Neural progenitor cell (in vitro differentiated cells): ENCODE measurements at regions not wholly inside any gene's neighbourhood (a gene's known extent, or its start where the extent isn't known, plus 50 kb on each side); places are given as distances from the start of the nearest gene placed in this dataset.

ENCODE experiments used
- DNase-seq: peaks from one replicate; pipeline ENCODE4 v3.0.0-alpha.2; 2016; ENCODE audit warnings: low spot score
- H2AFZ ChIP-seq: fragments of 200-600 bp; sonication (generic); replicated peaks from 2 replicates; pipeline ENCODE4 v1.6.1; 2016; ENCODE audit warnings: antibody characterized with exemption
- H3F3A ChIP-seq: fragments of 200-600 bp; sonication (generic); 2 replicates; pipeline ENCODE4 v1.6.1; 2016; ENCODE audit warnings: antibody characterized with exemption, low read depth
- H3K27ac ChIP-seq: fragments of 200-600 bp; sonication (generic); 2 replicates; pipeline ENCODE4 v1.5.1; 2016; ENCODE audit warnings: mild to moderate bottlenecking
- H3K27me3 ChIP-seq: fragments of 200-600 bp; sonication (generic); 2 replicates; pipeline ENCODE4 v1.6.1; 2016; ENCODE audit warnings: mild to moderate bottlenecking, moderate library complexity
- H3K36me3 ChIP-seq: fragments of 200-600 bp; sonication (generic); 2 replicates; pipeline ENCODE4 v1.5.1; 2016
- H3K4me1 ChIP-seq: fragments of 200-600 bp; sonication (generic); 2 replicates; pipeline ENCODE4 v1.6.1; 2016; ENCODE audit warnings: mixed run types
- H3K4me2 ChIP-seq: fragments of 200-600 bp; sonication (generic); 2 replicates; pipeline ENCODE4 v1.6.1; 2016
- H3K4me3 ChIP-seq: fragments of 200-600 bp; sonication (generic); 2 replicates; pipeline ENCODE4 v1.5.1; 2016
- H3K79me2 ChIP-seq: fragments of 200-600 bp; sonication (generic); 2 replicates; pipeline ENCODE4 v1.6.1; 2016; ENCODE audit warnings: low read depth
- H3K9ac ChIP-seq: fragments of 200-600 bp; sonication (generic); 2 replicates; pipeline ENCODE4 v1.6.1; 2016
- H3K9me3 ChIP-seq: fragments of 200-600 bp; sonication (generic); 2 replicates; pipeline ENCODE4 v1.5.1; 2016; ENCODE audit warnings: low read depth
- H4K20me1 ChIP-seq: fragments of 200-600 bp; sonication (generic); 2 replicates; pipeline ENCODE4 v1.6.1; 2016; ENCODE audit warnings: low read depth
- H3K27ac Mint-ChIP-seq: 3 replicates; pipeline ENCODE4 v1.8.0; 2021; ENCODE audit warnings: mixed read lengths
- H3K27me3 Mint-ChIP-seq: 2 replicates; pipeline ENCODE4 v1.8.0; 2022; ENCODE audit warnings: low read depth, mild to moderate bottlenecking, inconsistent platforms, moderate library complexity, mixed read lengths; ENCODE audit not compliant: insufficient read depth
- H3K36me3 Mint-ChIP-seq: 3 replicates; pipeline ENCODE4 v1.8.0; 2021; ENCODE audit warnings: mixed read lengths
- H3K4me1 Mint-ChIP-seq: 3 replicates; pipeline ENCODE4 v1.8.0; 2021; ENCODE audit warnings: mixed read lengths
- H3K4me3 Mint-ChIP-seq: 3 replicates; pipeline ENCODE4 v1.8.0; 2021; ENCODE audit warnings: mild to moderate bottlenecking, moderate library complexity, mixed read lengths
- H3K9me3 Mint-ChIP-seq: 3 replicates; pipeline ENCODE4 v1.8.0; 2020; ENCODE audit warnings: mixed read lengths
- CTCF ChIP-seq: fragments of 200-600 bp; sonication (generic); IDR thresholded peaks from 2 replicates; pipeline ENCODE4 v1.5.1; 2017; ENCODE audit warnings: antibody characterized with exemption, mild to moderate bottlenecking
- EZH2 ChIP-seq: fragments of 200-600 bp; sonication (generic); IDR thresholded peaks from 2 replicates; pipeline ENCODE4 v1.6.1; 2017; ENCODE audit warnings: antibody characterized with exemption, mild to moderate bottlenecking, moderate library complexity
- EZH2phosphoT487 ChIP-seq: fragments of 200-600 bp; sonication (generic); IDR thresholded peaks from 2 replicates; pipeline ENCODE4 v1.6.1; 2017; ENCODE audit warnings: antibody characterized with exemption

- Mint-ChIP-seq H3K4me1 (peaks cover 24% of the 10 kb centered on the region), H3K27ac (no peak overlapping the region), H3K36me3 (no peaks in the 10 kb centered on the region), H3K9me3 (no peaks in the 10 kb centered on the region), H3K4me3 (no peak overlapping the region), H3K27me3 (peaks cover 6% of the 10 kb centered on the region)
- Histone ChIP-seq H3K4me2 (no peak overlapping the region), H3K79me2 (no peaks in the 10 kb centered on the region), H3F3A (peaks cover 9% of the 10 kb centered on the region), H3K4me3 (no peak overlapping the region), H3K9me3 (no peaks in the 10 kb centered on the region), H3K36me3 (no peaks in the 10 kb centered on the region), H3K27me3 (no peaks in the 10 kb centered on the region), H3K4me1 (peaks cover 5% of the 10 kb centered on the region), H3K9ac (no peak overlapping the region), H4K20me1 (no peaks in the 10 kb centered on the region), H3K27ac (no peak overlapping the region), H2AFZ (no peak overlapping the region)
- TF ChIP-seq EZH2 (no peak), CTCF (no peak), EZH2phosphoT487 (no peak)
- no peak for DNase-seq
These were observed 455.9 kb downstream of the TYW1 start for GRCh38 chr7:67452516-67453026.

DNA sequence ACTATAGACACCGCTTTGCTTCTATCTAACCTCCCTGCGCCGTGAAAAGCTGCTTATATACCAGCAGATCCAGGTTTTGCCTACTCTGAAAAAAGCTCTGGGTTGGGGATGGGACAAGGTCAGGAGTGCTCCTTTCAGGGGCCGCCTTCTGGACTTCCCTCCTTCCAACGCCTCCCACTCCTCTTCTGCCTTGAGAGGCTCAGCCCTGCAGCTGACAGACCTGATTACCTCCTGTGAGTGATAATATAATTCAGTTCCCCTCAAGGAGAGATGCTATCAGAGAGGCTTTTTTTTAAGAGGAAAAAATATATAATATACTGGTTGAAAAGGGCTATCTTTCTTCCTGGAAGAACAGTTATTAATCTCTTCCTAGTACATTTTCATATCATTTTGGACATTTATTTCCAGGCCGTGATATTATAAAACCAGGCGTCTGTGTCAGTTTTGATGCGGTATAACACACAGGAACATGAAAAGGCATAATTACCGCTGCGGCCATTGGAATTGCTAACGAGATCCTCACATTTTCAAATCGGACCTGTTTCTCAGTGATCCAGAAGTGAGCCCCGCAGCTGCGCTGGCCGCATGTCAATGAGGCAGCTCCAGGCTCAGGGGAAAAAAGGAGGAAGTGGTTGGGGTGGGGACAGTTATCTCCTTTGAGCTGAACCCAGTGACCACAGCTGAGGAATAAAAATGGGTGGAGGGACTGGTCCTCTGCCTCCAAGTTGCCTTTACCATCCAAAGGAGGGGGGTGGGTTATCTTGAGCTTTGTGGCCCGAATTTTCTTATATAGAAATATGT, 457.1 kb downstream of the TYW1 start:
- H3K9me3 Mint-ChIP-seq = no peaks in the 10 kb centered on the region
- H3K27me3 ChIP-seq = no peaks in the 10 kb centered on the region
- H3K4me3 Mint-ChIP-seq = no peak overlapping the region
- TF ChIP-seq EZH2phosphoT487 = no peak
- no peak for TF ChIP-seq EZH2
- TF ChIP-seq CTCF = no peak
- H3K36me3 Mint-ChIP-seq = no peaks in the 10 kb centered on the region
- no peaks in the 10 kb centered on the region for H3K9me3 ChIP-seq
- DNase-seq = no peak
- H3K27me3 Mint-ChIP-seq = peaks cover 9% of the 10 kb centered on the region
- no peak overlapping the region for H3K4me3 ChIP-seq
- H3K4me2 ChIP-seq = no peak overlapping the region
- no peak overlapping the region for H3K27ac ChIP-seq
- H3K9ac ChIP-seq = no peak overlapping the region
- peaks cover 5% of the 10 kb centered on the region for H3K4me1 ChIP-seq
- peaks cover 21% of the 10 kb centered on the region for H3K4me1 Mint-ChIP-seq
- no peaks in the 10 kb centered on the region for H3K79me2 ChIP-seq
- no peaks in the 10 kb centered on the region for H4K20me1 ChIP-seq
- no peak overlapping the region for H2AFZ ChIP-seq
- H3K36me3 ChIP-seq = no peaks in the 10 kb centered on the region
- peaks cover 9% of the 10 kb centered on the region for H3F3A ChIP-seq
- H3K27ac Mint-ChIP-seq = no peak overlapping the region

- Histone ChIP-seq H3K9ac (no peak overlapping the region), H3K36me3 (no peaks in the 10 kb centered on the region), H3F3A (peaks cover 9% of the 10 kb centered on the region), H4K20me1 (no peaks in the 10 kb centered on the region), H3K27me3 (no peaks in the 10 kb centered on the region), H2AFZ (no peak overlapping the region), H3K4me3 (no peak overlapping the region), H3K4me1 (peaks cover 5% of the 10 kb centered on the region), H3K9me3 (no peaks in the 10 kb centered on the region), H3K79me2 (no peaks in the 10 kb centered on the region), H3K4me2 (no peak overlapping the region), H3K27ac (no peak overlapping the region)
- DNase-seq = no peak
- TF ChIP-seq EZH2 (no peak), CTCF (no peak), EZH2phosphoT487 (no peak)
- Mint-ChIP-seq H3K4me1 (peaks cover 16% of the 10 kb centered on the region), H3K9me3 (peaks cover 5% of the 10 kb centered on the region), H3K4me3 (no peak overlapping the region), H3K27me3 (peaks cover 7% of the 10 kb centered on the region), H3K27ac (no peak overlapping the region), H3K36me3 (no peaks in the 10 kb centered on the region)
These were observed 458.9 kb downstream of the TYW1 start for GRCh38 chr7:67455508-67455907.
